DND-41 (cell line): ENCODE measurements at regions not wholly inside any gene's neighbourhood (a gene's known extent, or its start where the extent isn't known, plus 50 kb on each side); places are given as distances from the start of the nearest gene placed in this dataset.

Source experiments
- CTCF ChIP-seq: IDR thresholded peaks from 2 replicates; pipeline ENCODE4 v1.5.1; 2012; ENCODE audit warnings: borderline replicate concordance, low read length, moderate library complexity, mild to moderate bottlenecking; ENCODE audit not compliant: poor library complexity, severe bottlenecking; ENCODE audit errors: extremely low read depth
- EZH2 ChIP-seq: IDR thresholded peaks from 3 replicates; pipeline ENCODE4 v1.6.1; 2012; ENCODE audit warnings: borderline replicate concordance, low read depth, mild to moderate bottlenecking, moderate library complexity, low read length, inconsistent platforms; ENCODE audit not compliant: severe bottlenecking

- TF ChIP-seq CTCF (no peak), EZH2 (no peak)
Observed at GRCh38 chr5:143497749-143498148, 94.3 kb upstream of the NR3C1 start.
